K562 (cell line): ENCODE measurements at regions not wholly inside any gene's neighbourhood (a gene's known extent, or its start where the extent isn't known, plus 50 kb on each side); places are given as distances from the start of the nearest gene placed in this dataset.

Experiments
- CBX8 ChIP-seq: fragments of 200-600 bp; sonication (generic); IDR thresholded peaks from 2 replicates; pipeline ENCODE4 v1.6.1; 2012; ENCODE audit warnings: borderline replicate concordance, mixed run types, low read depth, mild to moderate bottlenecking, moderate library complexity, mixed read lengths, low read length, control low read depth, inconsistent platforms; ENCODE audit not compliant: poor library complexity, severe bottlenecking; ENCODE audit errors: extremely low read depth
- CTCF ChIP-seq, 3 experiments: IDR thresholded peaks in 2 of 3; conservative IDR thresholded peaks in 1 of 3; 2 replicates each; pipeline ENCODE4 v1.5.1; 2011 to 2012; ENCODE audit warnings: low read length in 3 of 3, mild to moderate bottlenecking in 3 of 3, control low read depth in 2 of 3, improper control_type of control experiment in 1 of 3, inconsistent platforms in 1 of 3, low read depth in 1 of 3, mixed read lengths in 1 of 3, moderate library complexity in 1 of 3; ENCODE audit not compliant: insufficient read depth in 2 of 3
- EGR1 ChIP-seq: fragments of 450-650 bp; conservative IDR thresholded peaks from 2 replicates; pipeline ENCODE4 v1.6.1; 2017; ENCODE audit warnings: mild to moderate bottlenecking
- KLF10 ChIP-seq: fragments of 250-450 bp; sonication (Bioruptor Pico); IDR thresholded peaks from 2 replicates; pipeline ENCODE4 v1.6.1; 2021; ENCODE audit warnings: matching md5 sums
- PATZ1 ChIP-seq: fragments of 250-450 bp; sonication (Bioruptor Pico); IDR thresholded peaks from 2 replicates; pipeline ENCODE4 v1.5.0; 2020; ENCODE audit warnings: mild to moderate bottlenecking, borderline replicate concordance
- PML ChIP-seq: IDR thresholded peaks from 2 replicates; pipeline ENCODE4 v1.6.1; 2012; ENCODE audit warnings: low read length, inconsistent platforms
- POLR2AphosphoS2 ChIP-seq: IDR thresholded peaks from 2 replicates; pipeline ENCODE4 v1.6.1; 2012; ENCODE audit warnings: low read length, improper control_type of control experiment
- U2AF1 ChIP-seq: fragments of 200-400 bp; formaldehyde crosslinking; optimal IDR thresholded peaks from 2 replicates; pipeline ENCODE3; 2017; ENCODE audit warnings: mild to moderate bottlenecking, low read depth, low read length, moderate library complexity
- ZBTB34 ChIP-seq: fragments of 250-450 bp; sonication (Bioruptor Pico); IDR thresholded peaks from 2 replicates; pipeline ENCODE4 v1.8.0; 2021; ENCODE audit warnings: mild to moderate bottlenecking, moderate library complexity

GRCh38 chr3:68479779-68480178, 452.6 kb downstream of the TAFA4 start:
- TF ChIP-seq CBX8 (no peak), PATZ1 (no peak), PML (no peak), CTCF (IDR thresholded peaks at IDR 0.05 in 2 of 3, conservative IDR thresholded peaks at IDR 0.05 in 1 of 3; ENCODE audit: insufficient read depth in 2 of 3, low read depth in 1 of 3, low read length in 3 of 3) (no peak), ZBTB34 (no peak), POLR2AphosphoS2 (no peak), KLF10 (no peak), U2AF1 (no peak), EGR1 (no peak)
